ENCODE measurements at regions not wholly inside any gene's neighbourhood (a gene's known extent, or its start where the extent isn't known, plus 50 kb on each side); places are given as distances from the start of the nearest gene placed in this dataset.
A peak's percentile ranks its signal among the peaks of the same experiment; 100 is the strongest.
"Not testable (repeated sequence)": the region's sequence is repeated elsewhere in the genome, so short reads cannot be mapped to it uniquely, and the experiment has no call there.

- DNase-seq, result no peak
- intact Hi-C loops (cut with DNase I), result no loop called here
- TF ChIP-seq CTCF (IDR thresholded peaks at IDR 0.05), result no peak
- Histone ChIP-seq H3K36me3 (no peaks in the 10 kb centered on the region), H3K9ac (ENCODE audit: low read depth in 2 of 2, low read length in 2 of 2) (no peak overlapping the region), H3K27me3 (no peaks in the 10 kb centered on the region), H3K4me3 (no peak overlapping the region), H3K4me1 (no peaks in the 10 kb centered on the region), H3K27ac (no peak overlapping the region), H3K9me3 (no peaks in the 10 kb centered on the region)
These were observed 290.7 kb upstream of the FOLH1 start for GRCh38 chr11:49499117-49499516.

GRCh38 chr11:49505231-49505630, 296.8 kb upstream of the FOLH1 start:
- H3K27me3 ChIP-seq, result no peaks in the 10 kb centered on the region
- no peaks in the 10 kb centered on the region for H3K9me3 ChIP-seq
- no peak for TF ChIP-seq CTCF (IDR thresholded peaks at IDR 0.05)
- no peak overlapping the region for H3K4me3 ChIP-seq
- no peak overlapping the region for H3K27ac ChIP-seq
- H3K9ac ChIP-seq (ENCODE audit: low read depth in 2 of 2, low read length in 2 of 2), result no peak overlapping the region
- H3K4me1 ChIP-seq, result no peaks in the 10 kb centered on the region
- no peak for DNase-seq
- H3K36me3 ChIP-seq, result no peaks in the 10 kb centered on the region
- intact Hi-C loops (cut with DNase I), result no loop called here

- H3K27me3 ChIP-seq; DNase-seq; intact Hi-C loops (cut with DNase I); H3K4me1 ChIP-seq; H3K9ac ChIP-seq (ENCODE audit: low read depth in 2 of 2, low read length in 2 of 2); H3K27ac ChIP-seq; H3K9me3 ChIP-seq; H3K36me3 ChIP-seq; H3K4me3 ChIP-seq: not testable (repeated sequence)
- TF ChIP-seq CTCF (IDR thresholded peaks at IDR 0.05), result peak; percentile 41
These were observed 317.9 kb upstream of the FOLH1 start for GRCh38 chr11:49526240-49526829.

- intact Hi-C loops (cut with DNase I), result no loop called here
- H3K27me3 ChIP-seq, result no peaks in the 10 kb centered on the region
- H3K9ac ChIP-seq (ENCODE audit: low read depth in 2 of 2, low read length in 2 of 2), result no peak overlapping the region
- H3K9me3 ChIP-seq, result no peaks in the 10 kb centered on the region
- no peak for TF ChIP-seq CTCF (IDR thresholded peaks at IDR 0.05)
- H3K4me3 ChIP-seq, result no peak overlapping the region
- no peak overlapping the region for H3K27ac ChIP-seq
- DNase-seq, result no peak
- H3K4me1 ChIP-seq, result no peaks in the 10 kb centered on the region
- no peaks in the 10 kb centered on the region for H3K36me3 ChIP-seq
These were observed 324.8 kb upstream of the FOLH1 start for GRCh38 chr11:49533204-49533603.

- H3K9me3 ChIP-seq; intact Hi-C loops (cut with DNase I); DNase-seq; H3K9ac ChIP-seq (ENCODE audit: low read depth in 2 of 2, low read length in 2 of 2); H3K27me3 ChIP-seq; H3K4me3 ChIP-seq; H3K36me3 ChIP-seq; H3K4me1 ChIP-seq; H3K27ac ChIP-seq: not testable (repeated sequence)
These were observed 330.5 kb upstream of the FOLH1 start for GRCh38 chr11:49538927-49539326.

GRCh38 chr11:49558261-49558847, 350.0 kb upstream of the FOLH1 start:
- H3K9me3 ChIP-seq; H3K4me1 ChIP-seq; DNase-seq; H3K27ac ChIP-seq; H3K4me3 ChIP-seq; H3K27me3 ChIP-seq; intact Hi-C loops (cut with DNase I); H3K9ac ChIP-seq (ENCODE audit: low read depth in 2 of 2, low read length in 2 of 2); H3K36me3 ChIP-seq: not testable (repeated sequence)

- H3K27ac ChIP-seq; H3K9ac ChIP-seq (ENCODE audit: low read depth in 2 of 2, low read length in 2 of 2); H3K4me3 ChIP-seq; H3K4me1 ChIP-seq; H3K27me3 ChIP-seq; H3K9me3 ChIP-seq; H3K36me3 ChIP-seq; DNase-seq; intact Hi-C loops (cut with DNase I): not testable (repeated sequence)
These were observed 352.2 kb upstream of the FOLH1 start for GRCh38 chr11:49560593-49560992.

- DNase-seq; intact Hi-C loops (cut with DNase I): not testable (repeated sequence)
These were observed 353.0 kb upstream of the FOLH1 start for GRCh38 chr11:49561240-49561880.

GRCh38 chr11:49562262-49562661, 353.9 kb upstream of the FOLH1 start:
- H3K9ac ChIP-seq (ENCODE audit: low read depth in 2 of 2, low read length in 2 of 2); intact Hi-C loops (cut with DNase I); H3K27me3 ChIP-seq; H3K4me3 ChIP-seq; DNase-seq; H3K27ac ChIP-seq; H3K36me3 ChIP-seq; H3K9me3 ChIP-seq; H3K4me1 ChIP-seq: not testable (repeated sequence)

More at GRCh38 chr11:49561240-49561880, 353.0 kb upstream of the FOLH1 start:
- H3K36me3 ChIP-seq; H3K9ac ChIP-seq (ENCODE audit: low read depth in 2 of 2, low read length in 2 of 2); H3K4me1 ChIP-seq; H3K27ac ChIP-seq; H3K9me3 ChIP-seq; H3K4me3 ChIP-seq; H3K27me3 ChIP-seq: not testable (repeated sequence)
